AG09309 (cell line): ENCODE measurements at regions not wholly inside any gene's neighbourhood (a gene's known extent, or its start where the extent isn't known, plus 50 kb on each side); places are given as distances from the start of the nearest gene placed in this dataset.

Experiments used
- DNase-seq: peaks from one replicate; pipeline ENCODE4 v3.0.0-alpha.2; 2010; ENCODE audit warnings: low read depth
- H3K4me3 ChIP-seq: 2 replicates; pipeline ENCODE4 v1.5.1; 2011; ENCODE audit warnings: mild to moderate bottlenecking, low read depth, low read length, moderate library complexity; ENCODE audit not compliant: control insufficient read depth
- CTCF ChIP-seq: IDR thresholded peaks from 2 replicates; pipeline ENCODE4 v1.5.1; 2011; ENCODE audit warnings: mild to moderate bottlenecking, low read depth, low read length, inconsistent platforms; ENCODE audit not compliant: insufficient read depth, control insufficient read depth; ENCODE audit errors: missing control alignments

GRCh38 chr14:41973178-41973577 is 366.5 kb downstream of the LRFN5 start:
- DNase-seq = no peak
- no peak for TF ChIP-seq CTCF

GRCh38 chr14:41972531-41972930 is 365.9 kb downstream of the LRFN5 start:
- H3K4me3 ChIP-seq = no peak overlapping the region
- DNase-seq = no peak
- no peak for TF ChIP-seq CTCF

More at GRCh38 chr14:41973178-41973577, 366.5 kb downstream of the LRFN5 start:
- H3K4me3 ChIP-seq = no peak overlapping the region

- H3K4me3 ChIP-seq = no peak overlapping the region
Measured at GRCh38 chr14:41960281-41960680, 353.6 kb downstream of the LRFN5 start.

GRCh38 chr14:41957459-41957858 is 350.8 kb downstream of the LRFN5 start:
- DNase-seq = no peak
- H3K4me3 ChIP-seq = no peak overlapping the region
- no peak for TF ChIP-seq CTCF

More at GRCh38 chr14:41960281-41960680, 353.6 kb downstream of the LRFN5 start:
- no peak for DNase-seq
- no peak for TF ChIP-seq CTCF
